Head of caudate nucleus (tissue), 42 donors: ENCODE measurements at regions not wholly inside any gene's neighbourhood (a gene's known extent, or its start where the extent isn't known, plus 50 kb on each side); places are given as distances from the start of the nearest gene placed in this dataset.

Source experiments
- DNase-seq, 42 donors: peaks; one replicate each; pipeline versions ENCODE4 v3.0.0 to v3.0.0-alpha.2; 2020 to 2021; ENCODE audit warnings: mixed read lengths in 7 of 42
- intact Hi-C: fragments of 100-400 bp; cut with DNase I; formaldehyde crosslinking; loops from one replicate; pipeline ENCODE4 v1.15.0; 2022

- intact Hi-C loops, result no loop called here
- no peak for DNase-seq
Measured at GRCh38 chr15:69732133-69732532, 279.5 kb downstream of the RPLP1 start.

- intact Hi-C loops, result no loop called here
- no peak for DNase-seq
Measured at GRCh38 chr15:69734699-69735098, 282.1 kb downstream of the RPLP1 start.

- DNase-seq, result peak in 2 of 42 donors; percentile 28 to 32
- intact Hi-C loops, result no loop called here
Measured at GRCh38 chr15:69735121-69735520, 282.5 kb downstream of the RPLP1 start.

- intact Hi-C loops, result no loop called here
- no peak for DNase-seq
Measured at GRCh38 chr15:69736161-69736560, 283.5 kb downstream of the RPLP1 start.

GRCh38 chr15:69737916-69738315 lies 285.3 kb downstream of the RPLP1 start:
- DNase-seq, result no peak
- intact Hi-C loops, result no loop called here

- intact Hi-C loops, result no loop called here
- DNase-seq, result no peak
Measured at GRCh38 chr15:69740684-69741083, 288.1 kb downstream of the RPLP1 start.

- intact Hi-C loops, result no loop called here
- DNase-seq, result no peak
Measured at GRCh38 chr15:69742361-69742760, 289.7 kb downstream of the RPLP1 start.

- intact Hi-C loops, result no loop called here
Measured at GRCh38 chr15:69743091-69743490, 290.5 kb downstream of the RPLP1 start.

GRCh38 chr15:69744391-69745162 lies 292.0 kb downstream of the RPLP1 start:
- intact Hi-C loops, result no loop called here
- DNase-seq, result no peak

More at GRCh38 chr15:69743091-69743490, 290.5 kb downstream of the RPLP1 start:
- DNase-seq, result no peak

GRCh38 chr15:69747193-69747592 lies 294.6 kb downstream of the RPLP1 start:
- intact Hi-C loops, result no loop called here
- DNase-seq, result no peak

- intact Hi-C loops, result no loop called here
- DNase-seq, result no peak
Measured at GRCh38 chr15:69748131-69748530, 295.5 kb downstream of the RPLP1 start.

GRCh38 chr15:69748576-69749185 lies 296.1 kb downstream of the RPLP1 start:
- peak in 1 of 42 donors; percentile 18 for DNase-seq
- intact Hi-C loops, result no loop called here

- peak in 1 of 42 donors; percentile 17 for DNase-seq
- intact Hi-C loops, result no loop called here
Measured at GRCh38 chr15:69749274-69749673, 296.7 kb downstream of the RPLP1 start.

- DNase-seq, result no peak
- intact Hi-C loops, result no loop called here
Measured at GRCh38 chr15:69749797-69750196, 297.2 kb downstream of the RPLP1 start.

- intact Hi-C loops, result no loop called here
- no peak for DNase-seq
Measured at GRCh38 chr15:69750253-69750652, 297.6 kb downstream of the RPLP1 start.

- DNase-seq, result no peak
- intact Hi-C loops, result no loop called here
Measured at GRCh38 chr15:69751147-69751546, 298.5 kb downstream of the RPLP1 start.

GRCh38 chr15:69751566-69751965 lies 298.9 kb downstream of the RPLP1 start:
- no peak for DNase-seq
- intact Hi-C loops, result no loop called here

GRCh38 chr15:69753867-69754266 lies 301.2 kb downstream of the RPLP1 start:
- intact Hi-C loops, result no loop called here
- DNase-seq, result no peak

GRCh38 chr15:69754313-69754712 lies 301.7 kb downstream of the RPLP1 start:
- no peak for DNase-seq
- intact Hi-C loops, result no loop called here

- intact Hi-C loops, result no loop called here
- peak in 5 of 42 donors; percentile 6 to 21 (median 14) for DNase-seq
Measured at GRCh38 chr15:69755551-69756310, 303.1 kb downstream of the RPLP1 start.
